K562 (cell line): ENCODE measurements at regions not wholly inside any gene's neighbourhood (a gene's known extent, or its start where the extent isn't known, plus 50 kb on each side); places are given as distances from the start of the nearest gene placed in this dataset.

Experiments used
- MLX ChIP-seq, 2 experiments: fragments of 450-650 bp in 1 of 2; sonication (generic) in 1 of 2; formaldehyde crosslinking; conservative IDR thresholded peaks; 2 replicates each; pipeline versions ENCODE4 v1.4.0 to v1.8.1; 2020 to 2022; ENCODE audit warnings: mild to moderate bottlenecking in 1 of 2, missing genetic modification reagents in 1 of 2
- ZFP36 ChIP-seq: fragments of 150-350 bp; IDR thresholded peaks from 2 replicates; pipeline ENCODE4 v1.6.1; 2018; ENCODE audit warnings: low read length, low read depth; ENCODE audit not compliant: partially characterized antibody
- ZNF592 ChIP-seq: fragments of 450-650 bp; IDR thresholded peaks from 2 replicates; pipeline ENCODE4 v1.6.1; 2017; ENCODE audit warnings: antibody characterized with exemption, mild to moderate bottlenecking
- TF ChIP-seq, protein P1 (sequence below), 3 experiments: IDR thresholded peaks in 2 of 3; conservative IDR thresholded peaks in 1 of 3; 2 replicates each; pipeline ENCODE4 v1.5.1; 2011 to 2012; ENCODE audit warnings: low read length in 3 of 3, mild to moderate bottlenecking in 3 of 3, control low read depth in 2 of 3, improper control_type of control experiment in 1 of 3, inconsistent platforms in 1 of 3, low read depth in 1 of 3, mixed read lengths in 1 of 3, moderate library complexity in 1 of 3; ENCODE audit not compliant: insufficient read depth in 2 of 3

DNA sequence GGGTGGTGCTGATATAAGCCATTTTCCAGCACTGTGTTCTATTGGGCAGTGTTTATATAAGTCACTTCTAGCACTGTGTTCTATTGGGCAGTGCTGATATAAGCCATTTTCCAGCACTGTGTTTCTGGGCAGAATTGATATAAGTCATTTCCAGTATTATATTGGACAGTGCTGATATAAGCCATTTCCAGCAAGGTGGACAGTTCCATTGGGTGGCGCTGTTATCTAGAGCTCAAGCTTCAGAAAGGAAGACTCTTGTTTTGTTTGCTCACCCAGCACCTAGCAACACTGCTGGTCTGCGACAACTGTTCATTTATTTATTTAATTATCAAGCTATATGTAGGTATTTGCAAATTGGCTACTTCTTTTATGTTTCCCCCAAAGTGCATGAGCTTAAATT is 690.3 kb downstream of the AACS start:
- TF ChIP-seq, protein P1, sequence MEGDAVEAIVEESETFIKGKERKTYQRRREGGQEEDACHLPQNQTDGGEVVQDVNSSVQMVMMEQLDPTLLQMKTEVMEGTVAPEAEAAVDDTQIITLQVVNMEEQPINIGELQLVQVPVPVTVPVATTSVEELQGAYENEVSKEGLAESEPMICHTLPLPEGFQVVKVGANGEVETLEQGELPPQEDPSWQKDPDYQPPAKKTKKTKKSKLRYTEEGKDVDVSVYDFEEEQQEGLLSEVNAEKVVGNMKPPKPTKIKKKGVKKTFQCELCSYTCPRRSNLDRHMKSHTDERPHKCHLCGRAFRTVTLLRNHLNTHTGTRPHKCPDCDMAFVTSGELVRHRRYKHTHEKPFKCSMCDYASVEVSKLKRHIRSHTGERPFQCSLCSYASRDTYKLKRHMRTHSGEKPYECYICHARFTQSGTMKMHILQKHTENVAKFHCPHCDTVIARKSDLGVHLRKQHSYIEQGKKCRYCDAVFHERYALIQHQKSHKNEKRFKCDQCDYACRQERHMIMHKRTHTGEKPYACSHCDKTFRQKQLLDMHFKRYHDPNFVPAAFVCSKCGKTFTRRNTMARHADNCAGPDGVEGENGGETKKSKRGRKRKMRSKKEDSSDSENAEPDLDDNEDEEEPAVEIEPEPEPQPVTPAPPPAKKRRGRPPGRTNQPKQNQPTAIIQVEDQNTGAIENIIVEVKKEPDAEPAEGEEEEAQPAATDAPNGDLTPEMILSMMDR (IDR thresholded peaks at IDR 0.05 in 2 of 3, conservative IDR thresholded peaks at IDR 0.05 in 1 of 3; ENCODE audit: insufficient read depth in 2 of 3, low read depth in 1 of 3, low read length in 3 of 3) = no peak
- TF ChIP-seq ZFP36 (no peak), ZNF592 (no peak), MLX (CRISPR knock-in tag; conservative IDR thresholded peaks at IDR 0.05) (no peak)
